NCI-H82 treated with DMSO at 0.1 percent for 48 hours (cell line): ENCODE measurements at regions not wholly inside any gene's neighbourhood (a gene's known extent, or its start where the extent isn't known, plus 50 kb on each side); places are given as distances from the start of the nearest gene placed in this dataset.

ENCODE experiments used
- DNase-seq: peaks from one replicate; lab custom pipeline; 2025; ENCODE audit not compliant: unreplicated experiment; lab: John Stamatoyannopoulos, UW

DNA sequence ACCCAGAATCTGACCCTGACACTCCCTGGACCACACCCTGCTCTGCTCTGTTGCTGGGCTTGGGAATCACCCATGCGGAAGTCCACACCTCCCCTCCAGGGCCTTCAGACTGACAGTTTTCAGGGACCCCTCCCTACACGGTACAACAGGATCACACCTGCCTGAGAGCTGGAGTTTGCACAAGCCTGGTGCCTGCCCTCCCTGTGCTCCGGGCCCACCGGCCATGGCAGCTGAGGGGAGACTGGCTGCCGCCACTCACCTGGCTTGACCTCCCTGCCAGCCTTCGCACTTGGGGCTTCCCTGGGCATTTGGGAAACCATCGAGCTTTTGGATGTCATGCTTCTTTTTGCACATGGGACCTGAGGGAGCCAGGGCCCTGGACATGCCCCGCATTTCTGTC lies 95.9 kb upstream of the ANKRD34C start:
- no peak for DNase-seq

- DNase-seq = no peak
These were observed 94.6 kb upstream of the RASGRF1 start for GRCh38 chr15:79185199-79185598.

- peak; percentile 26 for DNase-seq
These were observed 93.9 kb upstream of the RASGRF1 start for GRCh38 chr15:79184465-79184892.

DNA sequence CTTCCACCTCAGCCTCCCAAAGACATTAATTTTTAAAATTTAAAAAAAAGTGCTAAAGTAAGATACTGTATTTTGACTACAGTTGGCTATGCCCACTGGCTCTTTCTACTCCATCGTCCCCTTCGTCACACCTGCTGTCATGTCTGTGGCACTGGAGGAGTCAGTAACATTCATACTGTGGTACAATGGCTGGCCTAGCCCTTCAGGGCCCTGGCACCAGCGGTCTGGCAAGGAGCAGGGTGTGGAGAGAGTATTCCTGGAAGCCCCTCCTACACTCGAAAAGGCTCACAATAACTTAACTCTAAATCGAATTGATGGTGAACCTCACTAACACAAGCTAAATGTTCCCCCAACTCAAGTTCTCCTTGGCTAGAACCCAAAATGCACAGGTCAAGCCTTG lies 89.7 kb upstream of the RASGRF1 start:
- DNase-seq = no peak

- DNase-seq = no peak
These were observed 89.0 kb upstream of the RASGRF1 start for GRCh38 chr15:79179597-79179996.

GRCh38 chr15:79179108-79179561 lies 88.6 kb upstream of the RASGRF1 start:
- DNase-seq = no peak

- DNase-seq = no peak
These were observed 88.0 kb upstream of the RASGRF1 start for GRCh38 chr15:79178594-79178993.

DNA sequence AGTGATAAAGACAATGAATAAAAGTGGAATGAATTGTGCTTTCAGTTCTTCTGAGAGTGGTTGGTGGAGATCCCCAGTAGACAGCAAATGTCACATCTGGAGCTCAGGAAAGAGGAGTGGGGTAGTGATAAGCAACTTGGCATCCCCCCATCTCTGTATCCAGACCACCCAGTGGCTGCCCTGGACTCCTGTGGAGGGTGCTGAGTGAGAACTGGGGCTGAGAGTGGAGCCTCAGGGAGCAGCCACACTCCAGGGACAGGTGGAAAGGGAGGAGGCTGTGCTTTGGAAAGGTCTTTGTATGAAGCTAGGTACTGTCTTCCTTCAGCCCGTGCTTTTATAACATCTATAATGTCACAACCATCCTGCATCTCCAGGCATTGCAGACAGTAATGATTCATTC lies 85.6 kb upstream of the RASGRF1 start:
- no peak for DNase-seq

- DNase-seq = no peak
These were observed 82.4 kb upstream of the RASGRF1 start for GRCh38 chr15:79172801-79173460.

GRCh38 chr15:79172032-79172481 lies 81.5 kb upstream of the RASGRF1 start:
- no peak for DNase-seq

- no peak for DNase-seq
These were observed 80.9 kb upstream of the RASGRF1 start for GRCh38 chr15:79171320-79172031.

- DNase-seq = no peak
These were observed 79.7 kb upstream of the RASGRF1 start for GRCh38 chr15:79170256-79170664.

GRCh38 chr15:79169526-79170133 lies 79.0 kb upstream of the RASGRF1 start:
- DNase-seq = no peak

DNA sequence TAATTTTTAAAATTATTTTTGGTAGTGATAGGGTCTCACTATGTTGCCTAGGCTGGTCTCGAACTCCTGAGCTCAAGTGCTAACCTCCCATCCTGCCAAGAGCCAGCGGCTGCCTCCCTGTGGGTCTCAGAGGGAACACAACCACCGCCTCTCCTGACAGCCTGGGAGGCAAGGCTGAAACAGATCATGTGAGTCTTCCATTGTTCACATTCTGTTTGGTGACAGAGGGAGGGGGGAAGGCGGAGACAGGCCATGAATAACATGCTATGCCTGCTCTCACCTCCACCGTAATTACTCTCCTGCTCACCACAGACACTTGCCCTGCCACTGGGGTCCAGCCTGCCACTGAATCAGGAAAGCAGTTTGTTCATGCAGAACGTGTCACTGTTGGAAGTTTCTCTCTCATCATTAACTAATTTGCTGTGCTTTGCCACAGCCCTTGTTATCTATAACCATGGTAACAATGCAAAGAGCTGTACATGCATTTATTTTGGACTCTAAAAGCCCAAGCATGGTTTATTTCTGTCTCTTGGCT lies 78.4 kb upstream of the RASGRF1 start:
- DNase-seq = no peak

DNA sequence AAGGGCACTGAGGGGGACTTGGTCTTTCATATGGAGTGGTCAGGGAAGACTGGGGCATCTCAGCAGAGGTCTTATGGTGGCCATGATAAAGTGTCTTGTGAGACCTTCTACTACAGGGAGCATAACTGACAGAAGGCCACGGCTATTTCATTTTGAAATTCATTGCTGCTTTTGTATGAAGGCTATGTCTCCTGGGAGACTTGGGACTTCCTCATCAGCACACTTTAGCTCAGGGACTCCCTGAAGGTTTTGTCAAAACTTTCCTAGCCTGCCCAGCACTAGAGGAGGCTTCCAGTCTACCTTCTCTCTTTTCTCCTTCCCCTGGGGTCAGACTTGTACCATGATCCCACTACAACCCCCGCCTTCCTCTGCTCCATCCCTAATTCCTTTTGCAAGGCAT lies 77.2 kb upstream of the RASGRF1 start:
- no peak for DNase-seq

DNA sequence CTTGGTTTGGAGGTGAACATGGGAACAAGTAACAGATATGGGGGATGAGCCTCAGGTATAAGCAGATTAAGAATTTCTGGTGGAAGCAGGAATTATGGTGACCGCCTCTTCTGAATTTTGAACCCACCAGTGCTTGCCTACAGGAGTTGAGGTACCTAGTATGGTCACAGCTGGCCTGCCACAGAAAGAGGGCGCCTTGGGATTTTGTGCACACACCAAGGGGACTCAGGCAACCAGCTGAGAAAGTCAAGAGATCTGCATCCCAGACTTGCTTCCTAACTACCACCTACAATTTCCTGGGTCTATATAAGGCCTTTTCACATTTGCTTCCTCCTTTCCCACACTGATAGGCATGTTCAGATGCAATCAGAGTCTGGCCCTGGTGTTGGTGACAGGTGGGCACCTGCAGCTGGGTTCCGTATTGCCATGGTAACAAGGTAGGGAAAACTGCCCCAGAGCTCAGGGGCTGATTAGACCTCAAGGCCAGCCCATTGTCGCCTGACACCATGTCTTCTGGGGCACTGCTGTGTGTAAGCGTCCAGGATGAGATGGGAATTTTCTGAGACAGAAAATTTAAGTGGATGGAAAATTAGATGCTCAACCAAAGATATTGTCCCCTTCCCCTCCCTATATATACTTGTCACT lies 75.9 kb upstream of the RASGRF1 start:
- DNase-seq = no peak

GRCh38 chr15:79164465-79164864 lies 73.9 kb upstream of the RASGRF1 start:
- DNase-seq = no peak

- no peak for DNase-seq
These were observed 73.5 kb upstream of the RASGRF1 start for GRCh38 chr15:79164043-79164442.

DNA sequence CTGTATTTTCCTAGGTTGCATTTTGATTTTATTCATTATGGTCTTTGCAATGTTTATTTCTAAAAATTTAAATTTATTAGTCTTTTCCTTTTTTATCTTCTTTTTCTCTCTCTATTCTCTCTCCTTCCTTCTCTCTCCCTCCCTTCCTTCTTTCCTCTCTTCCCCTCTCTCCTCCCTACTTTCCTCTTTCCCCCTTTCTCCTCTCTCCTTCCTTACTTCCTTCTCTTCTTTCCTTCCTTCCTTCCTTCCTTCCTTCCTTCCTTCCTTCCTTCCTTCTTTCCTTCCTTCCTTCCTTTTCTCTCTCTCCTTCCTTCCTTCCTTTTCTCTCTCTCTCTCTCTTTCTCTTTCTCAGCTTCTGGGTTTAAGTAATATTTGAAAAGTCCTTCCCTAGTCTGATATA lies 72.8 kb upstream of the RASGRF1 start:
- DNase-seq = no peak

- no peak for DNase-seq
These were observed 71.4 kb upstream of the RASGRF1 start for GRCh38 chr15:79161837-79162508.

DNA sequence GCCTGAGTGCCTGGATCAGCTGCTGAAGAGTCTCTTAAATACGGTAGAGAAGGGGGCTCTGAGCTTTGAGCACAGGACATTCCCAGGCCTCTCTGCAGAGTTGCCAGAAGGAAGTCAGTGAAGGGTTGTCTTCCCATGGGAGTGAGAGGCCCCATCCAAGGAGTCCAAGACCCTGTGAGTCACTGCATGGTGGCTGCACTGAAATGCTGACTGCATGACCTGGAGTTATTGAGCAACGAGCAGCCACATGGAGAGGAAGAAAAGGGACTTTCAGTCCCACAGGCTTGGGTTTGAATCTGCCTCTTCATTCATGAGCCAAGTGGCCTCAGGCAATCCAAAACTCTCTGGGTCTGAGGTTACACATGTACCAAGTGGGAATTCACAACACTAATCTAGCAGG lies 69.6 kb upstream of the RASGRF1 start:
- no peak for DNase-seq
